MM.1S (cell line): ENCODE measurements at regions not wholly inside any gene's neighbourhood (a gene's known extent, or its start where the extent isn't known, plus 50 kb on each side); places are given as distances from the start of the nearest gene placed in this dataset.

Experiments
- EZH2phosphoT487 ChIP-seq: fragments of 300-600 bp; sonication (generic); IDR thresholded peaks from 2 replicates; pipeline ENCODE4 v1.6.1; 2018; ENCODE audit warnings: antibody characterized with exemption, low read length
- TF ChIP-seq, protein P1 (sequence below): fragments of 300-600 bp; sonication (generic); IDR thresholded peaks from 2 replicates; pipeline ENCODE4 v1.5.1; 2016; ENCODE audit warnings: antibody characterized with exemption, low read length, mixed read lengths

DNA sequence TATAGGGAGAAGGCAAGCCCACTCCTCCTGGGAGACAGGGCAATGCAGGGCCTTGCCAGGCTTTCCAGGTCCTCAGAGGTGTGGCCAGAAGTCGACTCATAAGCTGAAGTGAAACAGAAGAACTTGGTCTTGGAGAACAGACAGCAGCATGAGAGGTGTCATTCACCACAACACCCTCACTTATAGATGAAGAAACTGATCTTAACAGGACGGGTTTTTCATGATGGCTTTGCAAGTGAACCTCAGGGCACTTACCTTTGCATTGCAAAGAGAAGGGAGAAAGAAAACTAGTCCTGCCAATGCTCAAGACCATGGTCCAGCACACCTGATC, 198.8 kb downstream of the CYRIA start:
- TF ChIP-seq, protein P1, sequence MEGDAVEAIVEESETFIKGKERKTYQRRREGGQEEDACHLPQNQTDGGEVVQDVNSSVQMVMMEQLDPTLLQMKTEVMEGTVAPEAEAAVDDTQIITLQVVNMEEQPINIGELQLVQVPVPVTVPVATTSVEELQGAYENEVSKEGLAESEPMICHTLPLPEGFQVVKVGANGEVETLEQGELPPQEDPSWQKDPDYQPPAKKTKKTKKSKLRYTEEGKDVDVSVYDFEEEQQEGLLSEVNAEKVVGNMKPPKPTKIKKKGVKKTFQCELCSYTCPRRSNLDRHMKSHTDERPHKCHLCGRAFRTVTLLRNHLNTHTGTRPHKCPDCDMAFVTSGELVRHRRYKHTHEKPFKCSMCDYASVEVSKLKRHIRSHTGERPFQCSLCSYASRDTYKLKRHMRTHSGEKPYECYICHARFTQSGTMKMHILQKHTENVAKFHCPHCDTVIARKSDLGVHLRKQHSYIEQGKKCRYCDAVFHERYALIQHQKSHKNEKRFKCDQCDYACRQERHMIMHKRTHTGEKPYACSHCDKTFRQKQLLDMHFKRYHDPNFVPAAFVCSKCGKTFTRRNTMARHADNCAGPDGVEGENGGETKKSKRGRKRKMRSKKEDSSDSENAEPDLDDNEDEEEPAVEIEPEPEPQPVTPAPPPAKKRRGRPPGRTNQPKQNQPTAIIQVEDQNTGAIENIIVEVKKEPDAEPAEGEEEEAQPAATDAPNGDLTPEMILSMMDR, result no peak
- no peak for TF ChIP-seq EZH2phosphoT487
